ENCODE measurements at regions not wholly inside any gene's neighbourhood (a gene's known extent, or its start where the extent isn't known, plus 50 kb on each side); places are given as distances from the start of the nearest gene placed in this dataset.

GRCh38 chr6:92026878-92027277, 1392.5 kb downstream of the EPHA7 start:
- DNase-seq: no peak
- H3K27ac ChIP-seq: no peak overlapping the region
- in situ Hi-C loops (cut with HindIII; ENCODE audit: low pct_ligation_motif_present, low sequenced_read_pairs): no loop called here
- no peak overlapping the region for H3K4me3 ChIP-seq (ENCODE audit: low read depth, low read length)
- TF ChIP-seq, protein P1, sequence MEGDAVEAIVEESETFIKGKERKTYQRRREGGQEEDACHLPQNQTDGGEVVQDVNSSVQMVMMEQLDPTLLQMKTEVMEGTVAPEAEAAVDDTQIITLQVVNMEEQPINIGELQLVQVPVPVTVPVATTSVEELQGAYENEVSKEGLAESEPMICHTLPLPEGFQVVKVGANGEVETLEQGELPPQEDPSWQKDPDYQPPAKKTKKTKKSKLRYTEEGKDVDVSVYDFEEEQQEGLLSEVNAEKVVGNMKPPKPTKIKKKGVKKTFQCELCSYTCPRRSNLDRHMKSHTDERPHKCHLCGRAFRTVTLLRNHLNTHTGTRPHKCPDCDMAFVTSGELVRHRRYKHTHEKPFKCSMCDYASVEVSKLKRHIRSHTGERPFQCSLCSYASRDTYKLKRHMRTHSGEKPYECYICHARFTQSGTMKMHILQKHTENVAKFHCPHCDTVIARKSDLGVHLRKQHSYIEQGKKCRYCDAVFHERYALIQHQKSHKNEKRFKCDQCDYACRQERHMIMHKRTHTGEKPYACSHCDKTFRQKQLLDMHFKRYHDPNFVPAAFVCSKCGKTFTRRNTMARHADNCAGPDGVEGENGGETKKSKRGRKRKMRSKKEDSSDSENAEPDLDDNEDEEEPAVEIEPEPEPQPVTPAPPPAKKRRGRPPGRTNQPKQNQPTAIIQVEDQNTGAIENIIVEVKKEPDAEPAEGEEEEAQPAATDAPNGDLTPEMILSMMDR (IDR thresholded peaks at IDR 0.05; ENCODE audit: low read depth, low read length, missing control alignments): no peak
- no peaks in the 10 kb centered on the region for H3K36me3 ChIP-seq (replicated peaks)
- no peaks in the 10 kb centered on the region for H3K27me3 ChIP-seq (replicated peaks)

DNA sequence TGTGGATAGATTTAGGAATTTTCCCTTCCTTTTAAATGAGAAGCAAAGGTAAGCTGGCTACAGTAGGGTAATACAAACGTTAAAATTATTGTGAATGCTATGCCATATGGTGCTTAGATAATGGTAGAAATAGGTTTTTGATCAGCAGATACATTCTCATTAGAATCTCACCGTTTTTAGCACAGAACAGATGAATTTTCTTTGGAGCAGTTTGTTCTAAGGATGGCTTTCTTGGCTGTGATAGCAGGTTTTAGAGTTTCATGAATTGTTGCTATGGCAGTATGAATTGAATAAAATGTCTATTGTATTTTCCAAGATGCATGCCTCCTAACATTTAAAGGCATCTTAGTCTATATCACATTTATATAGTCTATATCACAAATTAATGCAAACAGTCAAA, 1394.5 kb downstream of the EPHA7 start:
- Histone ChIP-seq H3K4me3 (ENCODE audit: low read depth, low read length) (no peak overlapping the region), H3K36me3 (replicated peaks) (no peaks in the 10 kb centered on the region), H3K27me3 (replicated peaks) (no peaks in the 10 kb centered on the region), H3K27ac (no peak overlapping the region)
- no peak for DNase-seq
- TF ChIP-seq, protein P1 (IDR thresholded peaks at IDR 0.05; ENCODE audit: low read depth, low read length, missing control alignments): no peak
- in situ Hi-C loops (cut with HindIII; ENCODE audit: low pct_ligation_motif_present, low sequenced_read_pairs): no loop called here

DNA sequence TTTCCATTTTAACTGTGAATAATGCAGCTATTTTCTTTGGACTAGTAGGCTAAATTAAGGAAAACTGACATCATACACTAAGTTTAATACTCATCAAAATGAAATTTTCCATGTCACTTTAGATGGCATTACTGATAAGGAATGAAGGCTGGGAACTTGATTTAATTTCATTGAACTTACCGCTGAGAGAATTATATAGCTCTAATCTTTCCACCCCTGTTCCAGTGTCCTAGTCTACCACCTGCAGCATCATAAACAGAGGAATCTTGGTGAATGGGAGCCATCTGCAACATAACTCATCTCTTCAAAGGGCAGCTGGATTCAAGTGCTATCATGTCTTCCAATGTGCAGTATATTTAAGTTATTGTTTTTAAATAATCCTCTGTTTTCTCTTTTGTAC, 1395.2 kb downstream of the EPHA7 start:
- in situ Hi-C loops (cut with HindIII; ENCODE audit: low pct_ligation_motif_present, low sequenced_read_pairs): no loop called here
- H3K27ac ChIP-seq: no peak overlapping the region
- TF ChIP-seq, protein P1 (IDR thresholded peaks at IDR 0.05; ENCODE audit: low read depth, low read length, missing control alignments): no peak
- DNase-seq: no peak
- no peaks in the 10 kb centered on the region for H3K27me3 ChIP-seq (replicated peaks)
- H3K4me3 ChIP-seq (ENCODE audit: low read depth, low read length): no peak overlapping the region
- H3K36me3 ChIP-seq (replicated peaks): no peaks in the 10 kb centered on the region

- in situ Hi-C loops (cut with HindIII; ENCODE audit: low pct_ligation_motif_present, low sequenced_read_pairs): no loop called here
Measured at GRCh38 chr6:92023410-92023966, 1395.9 kb downstream of the EPHA7 start.

DNA sequence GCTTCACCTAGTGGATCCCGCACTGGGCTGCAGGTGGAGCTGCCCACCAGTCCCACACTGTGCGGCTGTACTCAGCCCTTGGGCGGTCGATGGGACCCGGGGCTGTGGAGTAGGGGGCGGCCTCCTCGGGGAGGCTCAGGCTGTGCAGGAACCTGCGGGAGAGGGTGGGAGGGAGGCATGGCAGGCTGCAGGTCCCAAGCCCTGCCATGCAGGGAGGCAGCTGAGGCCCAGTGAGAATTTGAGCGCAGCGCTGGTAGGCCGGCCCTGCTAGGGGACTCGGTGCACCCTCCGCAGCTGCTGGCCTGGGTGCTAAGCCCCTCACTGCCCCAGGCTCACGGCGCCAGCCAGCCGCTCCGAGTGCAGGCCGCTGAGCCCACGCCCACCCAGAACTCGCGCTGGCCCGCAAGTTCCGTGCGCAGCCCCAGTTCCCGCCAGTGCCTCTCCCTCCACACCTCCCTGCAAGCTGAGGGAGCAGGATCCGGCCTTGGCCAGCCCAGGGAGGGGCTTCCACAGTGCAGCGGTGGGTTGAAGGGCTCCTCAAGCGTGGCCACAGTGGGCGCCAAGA, 1407.6 kb downstream of the EPHA7 start:
- no peaks in the 10 kb centered on the region for H3K27me3 ChIP-seq (replicated peaks)
- H3K27ac ChIP-seq: no peak overlapping the region
- in situ Hi-C loops (cut with HindIII; ENCODE audit: low pct_ligation_motif_present, low sequenced_read_pairs): no loop called here
- DNase-seq: no peak
- no peak overlapping the region for H3K4me3 ChIP-seq (ENCODE audit: low read depth, low read length)
- TF ChIP-seq, protein P1 (IDR thresholded peaks at IDR 0.05; ENCODE audit: low read depth, low read length, missing control alignments): no peak
- H3K36me3 ChIP-seq (replicated peaks): no peaks in the 10 kb centered on the region

More at GRCh38 chr6:92023410-92023966, 1395.9 kb downstream of the EPHA7 start:
- Histone ChIP-seq H3K4me3 (ENCODE audit: low read depth, low read length) (no peak overlapping the region), H3K27ac (no peak overlapping the region), H3K27me3 (replicated peaks) (no peaks in the 10 kb centered on the region), H3K36me3 (replicated peaks) (no peaks in the 10 kb centered on the region)
- no peak for DNase-seq
- TF ChIP-seq, protein P1 (IDR thresholded peaks at IDR 0.05; ENCODE audit: low read depth, low read length, missing control alignments): no peak

Data from brain microvascular endothelial cell (primary cell).